GM18505 (cell line): ENCODE measurements at regions not wholly inside any gene's neighbourhood (a gene's known extent, or its start where the extent isn't known, plus 50 kb on each side); places are given as distances from the start of the nearest gene placed in this dataset.

Experiments
- ATAC-seq: cut with Tn5 transposase; IDR thresholded peaks from one replicate; pipeline ENCODE4 v1.9.1; 2021; ENCODE audit not compliant: unreplicated experiment
- POLR2A ChIP-seq: IDR thresholded peaks from 4 replicates; pipeline ENCODE4 v1.6.1; 2011; ENCODE audit warnings: borderline replicate concordance; ENCODE audit not compliant: insufficient read depth, insufficient read length; ENCODE audit errors: extremely low read depth

DNA sequence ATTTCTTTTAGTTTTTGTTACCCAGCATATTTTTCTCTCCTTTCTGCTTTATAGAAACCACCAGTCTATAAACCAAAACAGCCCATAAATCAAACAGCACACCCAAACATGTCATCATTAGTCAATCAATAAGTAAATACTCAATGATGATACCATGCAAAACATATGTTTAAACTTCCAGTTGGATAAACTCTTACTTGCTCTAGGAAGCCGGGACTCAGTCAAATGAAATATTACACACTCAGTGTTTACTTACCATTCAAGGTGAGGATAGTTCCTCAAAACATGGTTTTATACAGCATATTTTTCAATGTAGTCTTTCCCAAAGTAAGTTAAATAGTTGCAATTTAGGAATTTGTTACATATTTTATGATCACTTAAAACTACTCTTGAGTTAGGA is 343.6 kb upstream of the NXPH2 start:
- ATAC-seq = no peak
- TF ChIP-seq POLR2A = no peak

DNA sequence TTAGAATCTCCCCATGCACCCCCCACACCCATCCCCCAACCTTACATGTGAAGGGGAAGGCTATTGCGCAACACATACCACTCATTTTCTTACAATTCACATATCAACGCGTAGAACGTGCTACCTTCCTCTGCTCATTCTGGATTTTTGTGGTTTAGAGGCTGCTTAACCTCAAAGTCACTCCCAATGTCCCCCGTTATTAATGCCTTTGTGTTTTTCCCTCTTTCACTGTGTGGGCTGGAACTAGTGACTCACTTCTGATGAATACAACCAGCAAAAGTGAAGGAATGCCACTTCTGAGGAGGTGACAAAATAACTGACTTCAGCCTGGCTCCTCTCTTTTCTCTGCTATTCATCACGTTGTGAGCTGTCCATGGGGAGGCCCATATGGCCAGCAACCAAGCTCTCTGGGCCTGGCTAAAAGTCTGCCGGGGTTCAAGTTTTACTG is 342.5 kb upstream of the NXPH2 start:
- TF ChIP-seq POLR2A = no peak
- ATAC-seq = no peak

DNA sequence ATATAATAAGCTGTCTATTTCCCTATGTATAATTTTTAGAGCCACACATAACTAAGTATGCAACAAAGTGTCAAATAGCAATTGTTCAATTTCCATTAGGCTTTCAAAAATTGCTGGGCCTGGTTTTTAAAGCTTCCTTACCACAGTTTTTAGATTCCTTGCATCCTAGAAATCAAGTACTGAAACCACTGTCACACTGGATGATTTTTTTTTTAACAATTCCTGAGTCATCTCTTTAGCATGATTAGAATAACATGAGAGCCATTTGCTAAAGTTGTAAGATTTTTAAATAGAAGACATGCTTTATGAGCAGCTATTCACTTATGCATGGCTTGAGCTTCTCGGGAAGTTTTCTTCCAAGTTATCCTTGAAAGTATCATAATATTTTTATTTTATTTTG is 319.5 kb upstream of the NXPH2 start:
- no peak for ATAC-seq
- TF ChIP-seq POLR2A = no peak

DNA sequence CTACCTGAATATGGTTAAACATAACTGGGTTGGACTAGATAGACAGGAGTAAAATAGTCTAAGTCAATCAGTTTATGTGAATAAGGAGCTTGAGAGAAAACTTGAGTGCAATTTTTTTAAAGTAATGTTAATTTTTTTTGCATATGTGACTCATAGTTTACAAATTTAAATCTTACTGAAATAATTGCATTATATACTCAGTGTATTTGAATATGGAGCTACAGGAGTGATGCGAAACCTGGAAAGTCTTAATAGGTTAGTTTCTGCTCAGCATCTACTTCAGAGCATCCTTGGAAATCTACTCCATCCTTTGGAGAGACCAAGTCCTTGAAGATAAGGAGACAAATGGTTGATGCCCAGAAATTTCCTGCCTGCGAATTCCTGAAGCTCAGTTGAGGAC is 318.8 kb upstream of the NXPH2 start:
- ATAC-seq = no peak
- TF ChIP-seq POLR2A = no peak

DNA sequence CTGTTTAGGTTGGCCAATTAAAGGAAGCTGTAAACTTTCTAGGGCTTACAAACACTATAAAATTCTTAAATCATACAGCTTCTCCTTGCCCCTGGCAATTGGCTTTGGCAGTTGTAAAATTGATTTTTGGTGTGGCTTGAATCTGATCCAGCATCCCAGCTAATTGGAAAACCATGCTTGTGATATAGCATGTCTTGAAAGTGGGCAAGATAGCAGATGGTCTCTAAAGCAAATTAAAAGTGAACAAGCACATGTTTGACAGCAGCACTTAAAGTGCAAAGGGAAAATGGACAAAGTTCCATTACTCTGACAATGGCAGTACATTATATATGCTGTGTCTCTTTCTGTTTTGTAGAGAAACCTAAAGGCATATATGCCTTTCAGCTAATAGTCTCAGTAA is 302.9 kb upstream of the NXPH2 start:
- ATAC-seq = no peak
- TF ChIP-seq POLR2A = no peak

DNA sequence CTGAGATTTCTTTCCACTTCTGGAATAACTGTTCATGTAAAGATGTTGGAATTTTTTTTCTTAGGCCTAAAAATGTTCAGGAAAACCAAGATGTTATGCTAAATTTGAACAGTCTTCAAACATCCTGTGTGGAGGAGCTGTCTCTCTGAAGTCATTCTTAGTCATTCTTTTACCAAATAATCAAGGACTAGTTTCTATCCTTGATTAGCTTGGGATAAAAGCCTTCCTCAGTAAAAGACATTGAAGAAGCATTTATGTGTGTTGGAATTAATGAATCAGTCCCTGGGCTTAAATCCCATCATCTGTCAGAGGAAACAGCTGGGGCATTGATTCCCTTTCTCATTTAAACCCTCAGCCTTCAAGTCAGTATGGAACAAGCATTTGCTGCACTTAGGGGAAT is 300.1 kb upstream of the NXPH2 start:
- no peak for ATAC-seq
- TF ChIP-seq POLR2A = no peak

DNA sequence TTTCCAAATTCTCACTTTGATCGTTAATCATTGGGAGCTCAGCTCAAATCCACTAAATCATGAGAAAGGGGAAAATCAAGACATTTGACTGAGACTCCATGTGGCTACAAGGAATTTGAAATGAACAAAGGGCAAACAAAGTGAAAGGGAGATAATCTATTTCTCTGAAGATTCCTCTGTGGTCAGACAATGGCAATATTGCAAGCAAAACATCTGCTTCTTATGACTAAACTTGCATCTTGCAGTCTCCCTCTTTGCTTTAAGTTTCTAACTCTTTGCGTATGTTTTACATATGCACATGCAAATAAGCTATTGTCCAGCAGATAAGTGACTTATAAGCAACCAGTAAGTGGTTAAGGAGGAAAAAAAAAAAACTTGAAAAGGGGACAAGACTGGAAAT is 299.1 kb upstream of the NXPH2 start:
- no peak for ATAC-seq
- TF ChIP-seq POLR2A = no peak

DNA sequence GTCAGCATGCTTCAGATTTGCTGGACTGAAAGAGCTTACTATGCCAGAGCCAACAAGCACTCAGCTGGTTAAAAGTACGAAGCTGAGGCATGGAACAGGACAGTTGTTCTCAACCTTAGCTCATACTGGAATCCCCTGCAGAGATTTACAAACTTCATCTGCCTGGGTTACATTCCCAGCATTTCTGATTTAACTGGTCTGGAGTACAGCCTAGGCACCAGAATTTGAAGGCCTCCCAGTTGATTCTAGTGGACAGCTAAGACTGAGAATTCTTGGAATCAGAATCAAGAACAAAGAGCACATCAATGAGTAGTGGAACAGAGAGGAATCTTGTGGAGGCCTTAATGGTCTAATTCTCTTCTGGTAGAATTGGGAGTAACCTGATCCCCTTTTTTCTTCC is 298.2 kb upstream of the NXPH2 start:
- no peak for ATAC-seq

DNA sequence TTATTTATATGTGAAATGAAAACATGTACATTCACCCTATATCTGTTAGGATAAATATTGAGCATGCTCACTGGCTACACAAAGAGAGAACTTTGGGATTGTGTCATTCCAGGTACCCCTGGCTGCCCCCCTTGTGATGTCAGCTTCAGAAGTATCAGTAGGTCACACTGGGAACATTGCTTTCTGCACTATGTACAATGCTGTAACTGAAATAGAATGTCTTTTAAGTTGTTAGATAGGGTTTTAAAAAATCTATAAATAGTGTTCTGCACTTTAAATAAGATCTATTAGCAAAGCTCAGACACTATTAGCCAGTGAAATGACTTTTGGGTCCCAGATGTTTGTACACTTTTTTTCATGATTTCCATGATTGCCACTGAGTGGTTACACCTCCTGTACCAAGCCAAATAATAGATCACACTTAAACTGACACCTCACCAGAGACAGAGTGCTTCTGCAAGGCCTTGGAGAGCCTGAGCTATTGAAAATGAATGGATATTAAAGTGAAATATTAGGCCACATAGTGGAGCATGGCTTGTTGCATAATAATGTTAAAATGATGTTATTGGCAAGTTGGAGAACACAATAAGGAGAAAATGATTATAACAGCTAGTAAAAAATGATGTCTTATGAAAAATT is 297.0 kb upstream of the NXPH2 start:
- no peak for ATAC-seq
- no peak for TF ChIP-seq POLR2A

More for the DNA sequence above, 298.2 kb upstream of the NXPH2 start:
- TF ChIP-seq POLR2A = no peak

DNA sequence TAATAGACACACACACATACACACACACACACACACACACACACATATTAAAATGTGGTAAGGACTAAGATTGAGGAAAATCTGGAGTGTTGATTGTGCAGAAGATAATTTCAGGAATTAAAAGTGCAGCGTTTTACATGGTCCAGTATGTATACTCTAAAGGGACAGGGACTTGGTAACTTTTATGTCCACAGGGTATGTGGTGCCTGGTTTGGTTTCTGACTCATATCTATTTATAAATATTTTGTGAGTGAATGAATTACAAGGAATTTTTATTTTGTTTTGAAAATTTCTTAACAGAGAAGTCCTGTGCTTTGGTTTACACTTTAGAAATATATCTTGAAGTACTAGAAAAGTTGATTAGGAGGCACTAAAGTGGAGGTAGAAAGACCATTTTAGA is 287.7 kb upstream of the NXPH2 start:
- TF ChIP-seq POLR2A = no peak
- no peak for ATAC-seq

DNA sequence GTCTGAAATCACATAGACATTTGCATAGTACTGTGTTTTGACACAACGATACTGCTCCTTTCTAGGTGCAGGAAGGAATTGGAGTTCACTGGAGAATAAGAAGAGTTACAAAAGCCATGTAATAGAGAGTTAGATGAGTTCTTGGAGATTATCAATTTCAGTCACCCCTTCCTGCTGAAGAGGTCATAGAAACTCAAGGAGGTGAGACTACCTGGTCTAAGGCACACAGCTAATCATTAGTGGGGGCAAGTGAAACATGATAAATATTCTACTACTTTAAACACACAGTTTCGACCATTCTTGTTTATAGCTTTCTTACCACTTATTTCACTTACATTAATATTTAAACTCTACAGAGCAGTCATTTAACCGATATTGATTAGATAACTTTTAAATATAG is 286.9 kb upstream of the NXPH2 start:
- no peak for ATAC-seq
- TF ChIP-seq POLR2A = no peak

DNA sequence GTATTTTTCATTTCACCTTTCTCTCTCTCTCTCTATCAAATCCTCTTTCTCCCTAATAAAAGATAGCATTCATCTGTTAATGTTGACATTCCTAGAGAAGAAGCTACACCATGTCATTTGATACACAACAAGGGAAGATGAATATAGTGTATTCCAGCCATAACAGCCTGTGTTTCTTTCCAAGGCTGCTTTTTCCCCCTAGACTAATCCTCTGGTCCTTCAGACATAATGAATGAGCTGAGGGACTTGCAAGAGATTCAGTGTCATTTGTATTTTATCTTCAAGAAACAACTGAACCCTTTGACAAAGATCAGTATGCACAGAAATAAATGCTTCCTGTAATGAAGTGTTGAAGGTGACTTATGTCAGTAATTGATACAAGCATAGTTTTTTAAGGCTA is 284.0 kb upstream of the NXPH2 start:
- no peak for TF ChIP-seq POLR2A
- no peak for ATAC-seq

DNA sequence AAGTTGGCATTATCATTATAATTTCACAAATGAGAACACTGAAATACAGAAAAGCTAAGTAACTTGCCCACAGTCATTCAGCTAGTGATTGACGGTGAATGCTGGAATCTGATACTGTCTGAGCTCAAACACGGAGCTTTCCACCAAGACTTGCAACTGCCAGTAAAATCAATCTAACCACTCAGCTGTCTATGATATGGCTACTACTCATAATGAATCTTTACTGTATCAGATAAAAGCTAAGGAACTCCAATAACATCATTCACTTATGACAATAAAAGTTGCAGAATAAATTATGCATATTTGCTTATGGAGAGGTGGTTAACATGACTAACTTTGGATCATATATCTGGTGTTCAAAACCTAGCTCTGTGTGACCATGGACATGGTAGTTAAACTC is 279.4 kb upstream of the NXPH2 start:
- ATAC-seq = no peak

DNA sequence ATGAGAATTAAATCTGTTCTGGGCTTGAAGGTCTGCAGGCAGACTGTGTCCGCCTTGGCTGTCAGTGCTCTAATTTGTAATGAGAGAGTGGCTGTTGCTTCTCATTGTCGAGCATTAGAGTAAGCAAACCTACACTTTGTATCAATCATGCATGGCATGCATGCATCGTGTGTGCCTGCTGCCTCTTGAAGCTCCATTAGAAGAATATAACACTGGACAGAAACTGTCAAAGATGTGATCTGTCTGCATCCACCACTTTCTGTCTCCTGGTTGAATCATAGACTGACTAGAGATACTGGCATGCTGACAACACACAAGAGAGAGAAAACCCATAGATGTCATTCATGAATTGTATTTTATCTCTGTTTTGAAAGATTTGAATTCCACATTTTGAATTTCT is 275.0 kb upstream of the NXPH2 start:
- no peak for TF ChIP-seq POLR2A
- ATAC-seq = no peak

More for the DNA sequence above, 279.4 kb upstream of the NXPH2 start:
- TF ChIP-seq POLR2A = no peak

DNA sequence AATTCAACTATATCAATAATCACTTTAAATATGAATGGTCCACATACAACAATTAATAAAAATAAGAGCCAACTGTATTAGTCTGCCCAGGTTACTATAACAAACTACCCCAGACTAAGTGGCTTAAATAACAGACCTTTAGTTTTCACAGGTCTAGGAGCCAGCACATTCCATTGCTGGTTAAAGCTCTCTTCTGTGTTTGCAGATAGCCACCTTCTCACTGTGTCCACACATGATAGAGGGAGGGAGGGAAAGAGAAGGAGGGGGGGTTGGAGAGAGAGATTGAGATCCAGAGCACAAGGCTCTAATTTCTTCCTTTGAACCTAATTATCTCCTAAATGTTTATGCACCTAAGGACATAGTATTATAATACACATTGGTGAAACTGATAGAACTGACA is 267.8 kb upstream of the NXPH2 start:
- ATAC-seq = no peak
- TF ChIP-seq POLR2A = no peak
